Effector memory CD4-positive, alpha-beta T cell (primary cell): ENCODE measurements at regions not wholly inside any gene's neighbourhood (a gene's known extent, or its start where the extent isn't known, plus 50 kb on each side); places are given as distances from the start of the nearest gene placed in this dataset.

Experiments used
- DNase-seq, 3 donors: peaks; one replicate each; pipeline ENCODE4 v3.0.0-alpha.2; 2020
- H3K27ac ChIP-seq: 2 replicates; pipeline ENCODE4 v1.7.0; 2013; ENCODE audit warnings: mild to moderate bottlenecking, low read length, moderate library complexity; ENCODE audit not compliant: insufficient read depth, poor library complexity, severe bottlenecking
- H3K27me3 ChIP-seq: replicated peaks from 2 replicates; pipeline ENCODE4 v1.7.0; 2013; ENCODE audit warnings: mild to moderate bottlenecking, low read length; ENCODE audit not compliant: insufficient read depth, control insufficient read depth, poor library complexity, severe bottlenecking
- H3K36me3 ChIP-seq: 2 replicates; pipeline ENCODE4 v1.7.0; 2013; ENCODE audit warnings: mild to moderate bottlenecking, low read length, moderate library complexity; ENCODE audit not compliant: control insufficient read depth, insufficient read depth
- H3K4me1 ChIP-seq: 2 replicates; pipeline ENCODE4 v1.7.0; 2013; ENCODE audit warnings: low read length, mild to moderate bottlenecking; ENCODE audit not compliant: control insufficient read depth, insufficient read depth, poor library complexity, severe bottlenecking
- H3K4me3 ChIP-seq: 2 replicates; pipeline ENCODE4 v1.7.0; 2013; ENCODE audit warnings: low read length, low read depth, mild to moderate bottlenecking; ENCODE audit not compliant: insufficient read depth, poor library complexity, severe bottlenecking
- H3K9me3 ChIP-seq: 2 replicates; pipeline ENCODE4 v1.7.0; 2013; ENCODE audit warnings: mild to moderate bottlenecking, low read length, moderate library complexity; ENCODE audit not compliant: control insufficient read depth

DNA sequence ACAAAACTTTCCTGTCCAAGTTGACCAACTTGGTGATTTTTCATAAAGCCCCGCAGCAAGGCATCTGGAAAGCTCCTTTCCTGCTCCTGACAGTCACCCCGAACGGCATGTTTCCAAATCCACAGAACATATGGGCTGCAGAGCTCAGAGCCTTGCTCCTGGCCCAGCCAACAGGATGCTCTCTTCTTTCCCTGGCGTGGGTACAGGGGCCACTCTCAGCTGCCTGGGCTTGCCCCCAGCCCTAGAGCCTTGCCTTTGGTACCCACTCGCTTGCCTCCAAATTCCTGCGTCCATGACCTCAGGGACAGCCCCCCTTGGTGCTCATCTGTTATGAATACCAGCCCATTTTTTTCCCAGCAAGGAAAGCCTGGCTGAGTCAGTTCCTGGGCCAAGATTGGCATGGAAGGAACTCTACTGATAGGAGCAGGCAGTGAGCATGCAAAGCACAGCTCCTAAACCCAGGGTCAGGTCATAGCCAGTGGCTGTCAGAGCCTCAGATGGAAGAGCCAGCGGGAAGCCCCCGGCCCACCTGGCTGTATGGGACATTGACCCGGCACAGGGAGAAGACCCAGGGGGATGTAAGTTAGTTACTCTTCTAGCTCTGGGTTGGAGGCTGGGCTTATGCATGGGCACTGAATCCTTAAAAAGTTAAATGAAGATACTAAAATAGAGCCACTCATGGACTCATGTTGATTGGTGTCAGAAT is 105.3 kb upstream of the RTL1 start:
- H3K27ac ChIP-seq, result no peak overlapping the region
- H3K9me3 ChIP-seq, result no peaks in the 10 kb centered on the region
- H3K36me3 ChIP-seq, result no peaks in the 10 kb centered on the region
- H3K4me1 ChIP-seq, result no peaks in the 10 kb centered on the region
- no peak for DNase-seq
- H3K27me3 ChIP-seq, result no peaks in the 10 kb centered on the region
- H3K4me3 ChIP-seq, result no peak overlapping the region

DNA sequence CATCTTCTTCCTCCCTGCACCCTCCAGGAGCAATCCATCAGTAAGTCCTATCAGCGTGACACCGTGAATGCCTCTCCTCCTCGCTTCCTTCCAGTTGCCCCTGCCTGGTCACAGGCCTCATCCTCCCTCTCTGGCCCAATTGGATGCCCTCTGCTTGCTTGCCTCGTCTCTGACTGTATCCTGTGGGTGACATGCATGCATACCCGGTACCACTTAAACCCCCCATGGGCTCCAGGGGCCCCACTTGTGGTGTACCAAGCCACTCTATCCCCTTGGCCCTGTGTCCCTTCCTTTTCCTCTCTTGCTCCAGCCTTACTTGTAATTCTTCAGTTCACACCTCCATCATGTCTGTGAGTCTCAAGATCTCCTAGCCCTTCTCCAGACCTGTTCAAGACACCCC is 106.0 kb upstream of the RTL1 start:
- no peaks in the 10 kb centered on the region for H3K27me3 ChIP-seq
- DNase-seq, result no peak
- H3K4me3 ChIP-seq, result no peak overlapping the region
- H3K9me3 ChIP-seq, result no peaks in the 10 kb centered on the region
- H3K4me1 ChIP-seq, result no peaks in the 10 kb centered on the region
- no peak overlapping the region for H3K27ac ChIP-seq
- no peaks in the 10 kb centered on the region for H3K36me3 ChIP-seq

- no peak overlapping the region for H3K4me3 ChIP-seq
- DNase-seq, result no peak
- H3K27me3 ChIP-seq, result no peaks in the 10 kb centered on the region
- no peaks in the 10 kb centered on the region for H3K36me3 ChIP-seq
- no peaks in the 10 kb centered on the region for H3K4me1 ChIP-seq
- H3K9me3 ChIP-seq, result no peaks in the 10 kb centered on the region
- no peak overlapping the region for H3K27ac ChIP-seq
Observed at GRCh38 chr14:101010293-101010692, 106.8 kb upstream of the RTL1 start.

DNA sequence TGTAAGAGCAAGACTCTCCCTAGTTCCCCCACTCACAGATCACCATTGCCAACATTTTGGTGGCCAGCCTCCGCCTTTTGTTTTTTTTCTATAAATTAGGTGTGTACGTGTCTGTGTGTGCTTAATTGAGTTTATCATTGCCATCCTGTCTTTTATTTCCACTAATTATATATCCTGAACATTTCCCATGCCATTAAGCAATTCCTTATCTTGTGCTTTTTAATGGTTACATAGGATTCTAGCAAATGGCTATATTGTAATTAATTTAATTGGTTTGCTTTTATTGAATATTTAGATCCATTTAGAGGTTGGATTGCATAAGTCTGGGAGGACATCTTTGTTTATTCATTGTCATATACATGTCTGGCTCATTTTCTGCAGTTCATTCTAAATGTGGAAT is 107.3 kb upstream of the RTL1 start:
- Histone ChIP-seq H3K4me1 (no peaks in the 10 kb centered on the region), H3K4me3 (no peak overlapping the region), H3K27me3 (no peaks in the 10 kb centered on the region), H3K36me3 (no peaks in the 10 kb centered on the region), H3K27ac (no peak overlapping the region), H3K9me3 (no peaks in the 10 kb centered on the region)
- DNase-seq, result no peak

- Histone ChIP-seq H3K27ac (no peak overlapping the region), H3K9me3 (no peaks in the 10 kb centered on the region), H3K4me1 (no peaks in the 10 kb centered on the region), H3K27me3 (no peaks in the 10 kb centered on the region), H3K36me3 (no peaks in the 10 kb centered on the region), H3K4me3 (no peak overlapping the region)
- no peak for DNase-seq
Observed at GRCh38 chr14:101017209-101017608, 113.7 kb upstream of the RTL1 start.

DNA sequence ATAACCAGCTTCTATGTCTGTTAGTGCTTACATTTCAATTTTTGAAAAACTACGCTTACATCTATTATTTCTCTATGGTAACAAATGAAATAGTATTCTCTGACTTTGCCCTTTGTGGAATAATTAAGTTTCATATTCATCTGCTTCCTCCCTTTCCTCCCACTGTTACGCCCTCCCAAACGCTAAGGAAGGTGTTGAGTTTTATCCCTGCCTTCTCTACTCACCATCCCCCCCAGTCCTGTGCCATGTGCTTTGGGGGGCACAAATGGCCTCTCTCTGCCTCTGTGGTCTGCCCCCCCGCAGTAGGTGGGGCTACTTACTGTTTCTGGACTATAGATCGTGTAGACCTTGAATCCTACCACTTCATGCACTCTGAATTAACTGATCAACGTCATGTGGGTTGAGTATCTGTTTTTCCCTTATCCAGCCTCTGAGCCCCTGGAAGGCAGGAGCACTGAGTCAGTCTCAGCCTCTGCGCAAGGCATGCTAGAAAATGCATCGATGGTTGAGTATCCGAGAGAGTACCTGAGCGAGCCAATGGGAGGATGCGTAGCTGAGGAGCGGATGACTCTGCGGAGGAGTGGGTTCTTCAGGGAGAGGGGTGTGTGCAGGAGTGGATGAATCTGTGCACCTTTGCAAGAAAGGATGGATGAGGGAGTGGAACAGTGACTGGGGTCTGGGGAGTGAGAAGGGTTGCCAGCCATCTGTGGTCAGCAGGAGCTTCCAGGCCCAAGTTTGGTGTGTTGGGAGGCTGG is 114.5 kb upstream of the RTL1 start:
- Histone ChIP-seq H3K27me3 (no peaks in the 10 kb centered on the region), H3K4me1 (no peaks in the 10 kb centered on the region), H3K9me3 (no peaks in the 10 kb centered on the region), H3K27ac (no peak overlapping the region), H3K36me3 (no peaks in the 10 kb centered on the region), H3K4me3 (no peak overlapping the region)
- DNase-seq, result no peak

- Histone ChIP-seq H3K27ac (no peak overlapping the region), H3K4me1 (no peaks in the 10 kb centered on the region), H3K36me3 (no peaks in the 10 kb centered on the region), H3K4me3 (no peak overlapping the region), H3K9me3 (no peaks in the 10 kb centered on the region), H3K27me3 (no peaks in the 10 kb centered on the region)
- no peak for DNase-seq
Observed at GRCh38 chr14:101018561-101019290, 115.2 kb upstream of the RTL1 start.

- H3K27ac ChIP-seq, result no peak overlapping the region
- H3K9me3 ChIP-seq, result no peaks in the 10 kb centered on the region
- no peaks in the 10 kb centered on the region for H3K36me3 ChIP-seq
- no peak for DNase-seq
- H3K4me3 ChIP-seq, result no peak overlapping the region
- no peaks in the 10 kb centered on the region for H3K4me1 ChIP-seq
- H3K27me3 ChIP-seq, result no peaks in the 10 kb centered on the region
Observed at GRCh38 chr14:101019541-101019940, 116.0 kb upstream of the RTL1 start.

DNA sequence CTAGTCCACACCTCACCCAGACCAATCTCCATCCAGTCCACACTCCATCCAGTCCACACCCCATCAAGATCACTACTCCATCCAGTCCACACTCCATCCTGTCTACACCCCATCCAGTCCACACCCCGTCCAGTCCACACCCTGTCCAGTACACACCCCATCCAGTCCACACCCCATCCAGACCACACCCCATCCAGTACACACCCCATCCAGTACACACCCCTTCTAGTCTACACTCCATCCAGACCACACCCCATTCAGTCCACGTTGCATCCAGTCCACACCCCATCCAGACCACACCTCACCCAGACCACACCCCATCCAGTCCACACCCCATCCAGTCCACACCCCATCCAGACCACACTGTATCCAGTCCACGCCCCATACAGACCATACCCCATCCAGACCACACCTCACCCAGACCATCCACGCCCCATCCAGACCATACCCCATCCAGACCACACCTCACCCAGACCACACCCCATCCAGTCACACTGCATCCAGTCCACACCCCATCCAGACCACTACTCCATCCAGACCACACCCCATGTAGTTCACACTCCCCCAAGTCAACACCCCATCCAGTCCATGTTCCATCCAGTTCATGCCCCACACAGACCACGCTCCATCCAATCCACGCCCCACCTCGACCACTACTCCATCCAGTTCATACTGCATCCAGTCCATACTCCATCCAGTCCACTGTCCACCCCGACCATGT is 116.6 kb upstream of the RTL1 start:
- no peak overlapping the region for H3K4me3 ChIP-seq
- H3K4me1 ChIP-seq, result no peaks in the 10 kb centered on the region
- H3K9me3 ChIP-seq, result no peaks in the 10 kb centered on the region
- H3K27ac ChIP-seq, result no peak overlapping the region
- H3K36me3 ChIP-seq, result no peaks in the 10 kb centered on the region
- no peaks in the 10 kb centered on the region for H3K27me3 ChIP-seq
- no peak for DNase-seq
